NCI-H748 (cell line): ENCODE measurements at regions not wholly inside any gene's neighbourhood (a gene's known extent, or its start where the extent isn't known, plus 50 kb on each side); places are given as distances from the start of the nearest gene placed in this dataset.
A peak's percentile ranks its signal among the peaks of the same experiment; 100 is the strongest.

Experiments
- DNase-seq: peaks from one replicate; lab custom pipeline; 2025; ENCODE audit not compliant: unreplicated experiment; lab: John Stamatoyannopoulos, UW

GRCh38 chr6:169341065-169341464 is 87.4 kb upstream of the THBS2 start:
- no peak for DNase-seq

GRCh38 chr6:169340395-169340794 is 86.7 kb upstream of the THBS2 start:
- DNase-seq: no peak

GRCh38 chr6:169339731-169340309 is 86.2 kb upstream of the THBS2 start:
- no peak for DNase-seq

GRCh38 chr6:169339025-169339424 is 85.4 kb upstream of the THBS2 start:
- no peak for DNase-seq

GRCh38 chr6:169337886-169338445 is 84.3 kb upstream of the THBS2 start:
- DNase-seq: no peak

- DNase-seq: no peak
These were observed 81.7 kb upstream of the THBS2 start for GRCh38 chr6:169335301-169335700.

GRCh38 chr6:169332250-169332649 is 78.6 kb upstream of the THBS2 start:
- DNase-seq: no peak

GRCh38 chr6:169328112-169328801 is 74.6 kb upstream of the THBS2 start:
- DNase-seq: no peak

- peak; percentile 82 for DNase-seq
These were observed 72.6 kb upstream of the THBS2 start for GRCh38 chr6:169326067-169326799.

GRCh38 chr6:169324656-169325459 is 71.2 kb upstream of the THBS2 start:
- DNase-seq: no peak

GRCh38 chr6:169324086-169324485 is 70.4 kb upstream of the THBS2 start:
- no peak for DNase-seq

- no peak for DNase-seq
These were observed 69.6 kb upstream of the THBS2 start for GRCh38 chr6:169323221-169323620.

- DNase-seq: no peak
These were observed 67.9 kb upstream of the THBS2 start for GRCh38 chr6:169321546-169321945.

GRCh38 chr6:169320013-169320412 is 66.4 kb upstream of the THBS2 start:
- no peak for DNase-seq

GRCh38 chr6:169317441-169318202 is 64.0 kb upstream of the THBS2 start:
- DNase-seq: no peak

- no peak for DNase-seq
These were observed 63.0 kb upstream of the THBS2 start for GRCh38 chr6:169316651-169317050.

GRCh38 chr6:169315830-169316614 is 62.4 kb upstream of the THBS2 start:
- DNase-seq: no peak

- no peak for DNase-seq
These were observed 59.8 kb upstream of the THBS2 start for GRCh38 chr6:169313347-169314010.
